ENCODE measurements at regions not wholly inside any gene's neighbourhood (a gene's known extent, or its start where the extent isn't known, plus 50 kb on each side); places are given as distances from the start of the nearest gene placed in this dataset.

DNA sequence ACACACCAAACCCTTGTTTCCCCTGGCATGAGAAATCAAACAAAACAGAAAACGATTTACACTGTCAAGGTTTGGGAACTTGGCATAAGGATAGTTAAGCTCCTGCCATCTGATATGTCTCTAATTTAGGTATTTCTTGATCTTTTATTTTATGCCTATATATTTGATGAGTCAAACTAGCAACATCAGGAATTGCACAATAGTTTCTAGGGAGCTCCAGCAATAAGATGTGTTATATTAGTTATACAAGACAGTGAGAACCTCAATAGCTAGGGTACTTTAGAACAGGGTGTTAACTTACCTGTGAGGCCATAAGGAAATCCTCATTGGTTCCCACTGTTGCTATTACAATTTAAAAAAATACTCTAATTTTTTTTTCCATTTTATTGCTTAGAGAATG lies 474.2 kb downstream of the GBA3 start:
- DNase-seq (ENCODE audit: low read depth), result no peak

DNA sequence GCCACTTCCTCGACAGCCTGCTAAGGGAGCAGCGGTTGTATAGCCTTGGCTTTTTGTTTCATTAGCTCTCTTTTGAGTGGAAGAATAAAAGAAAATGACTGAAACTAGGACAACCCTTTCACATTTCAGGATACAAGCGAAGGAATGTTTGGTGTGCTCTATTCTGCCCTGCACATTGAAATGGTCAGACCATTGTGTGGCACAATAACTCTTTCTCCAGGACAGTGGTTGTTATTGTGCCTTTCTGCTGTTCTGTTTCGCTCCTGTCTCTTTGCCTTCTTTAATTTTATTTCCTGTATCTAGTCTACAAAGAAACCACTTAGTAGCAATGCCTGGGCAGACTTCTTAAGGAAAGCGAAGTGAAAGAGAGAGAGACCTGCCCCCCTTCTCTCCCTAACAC lies 473.7 kb downstream of the GBA3 start:
- no peak for DNase-seq (ENCODE audit: low read depth)

DNA sequence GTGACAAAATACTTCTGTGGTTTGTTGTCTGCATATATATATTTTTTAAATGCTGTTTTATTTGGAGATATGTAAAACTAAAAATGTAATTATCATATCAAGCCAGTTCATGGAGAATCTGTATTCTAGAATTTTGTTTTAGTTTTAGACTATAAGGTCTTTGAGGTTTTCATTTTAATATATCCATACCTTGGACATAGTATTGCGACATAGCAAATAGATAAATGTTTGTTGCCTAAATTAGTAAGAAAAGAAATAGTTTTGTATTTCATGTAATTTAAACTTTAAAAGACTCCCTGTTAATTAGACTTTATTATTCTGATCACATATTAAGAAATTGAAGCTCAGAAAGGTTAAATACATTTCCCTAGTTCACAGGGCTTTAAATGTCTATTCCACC lies 472.9 kb downstream of the GBA3 start:
- DNase-seq (ENCODE audit: low read depth), result no peak

DNA sequence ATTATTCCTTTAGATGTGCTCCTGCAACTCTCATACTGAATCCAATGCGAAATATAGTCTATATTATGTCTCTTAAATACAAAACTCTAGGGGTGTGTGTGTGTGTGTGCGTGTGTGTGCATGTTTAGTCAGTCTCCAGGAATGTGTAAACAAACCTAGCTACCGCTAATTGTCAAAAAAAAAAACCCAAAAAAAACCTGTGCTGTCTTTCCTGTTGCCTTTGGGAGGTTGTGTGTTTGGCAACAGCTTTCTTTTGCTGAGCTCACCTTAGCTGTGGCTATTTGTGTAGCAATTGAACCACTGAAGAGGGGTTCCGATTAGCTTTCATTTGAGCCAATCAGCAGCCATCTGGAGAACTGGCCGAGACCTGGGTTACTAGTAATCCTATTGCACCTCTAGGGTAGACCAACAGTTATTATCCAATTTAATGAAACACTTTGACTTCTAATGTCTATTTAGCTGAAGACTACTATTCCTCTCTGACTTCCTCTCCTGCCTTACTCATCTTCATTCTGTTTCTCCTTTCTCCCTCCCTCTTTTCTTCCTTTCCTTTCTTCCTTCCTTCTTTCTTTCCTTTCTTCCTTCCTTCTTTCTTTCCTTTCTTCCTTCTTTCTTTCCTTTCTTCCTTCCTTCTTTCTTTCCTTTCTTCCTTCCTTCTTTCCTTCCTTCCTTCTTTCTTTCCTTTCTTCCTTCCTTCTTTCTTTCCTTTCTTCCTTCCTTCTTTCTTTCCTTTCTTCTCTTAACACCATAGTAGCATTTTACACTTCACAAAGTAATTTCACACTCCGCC lies 471.1 kb downstream of the GBA3 start:
- DNase-seq (ENCODE audit: low read depth), result peak; percentile 73

DNA sequence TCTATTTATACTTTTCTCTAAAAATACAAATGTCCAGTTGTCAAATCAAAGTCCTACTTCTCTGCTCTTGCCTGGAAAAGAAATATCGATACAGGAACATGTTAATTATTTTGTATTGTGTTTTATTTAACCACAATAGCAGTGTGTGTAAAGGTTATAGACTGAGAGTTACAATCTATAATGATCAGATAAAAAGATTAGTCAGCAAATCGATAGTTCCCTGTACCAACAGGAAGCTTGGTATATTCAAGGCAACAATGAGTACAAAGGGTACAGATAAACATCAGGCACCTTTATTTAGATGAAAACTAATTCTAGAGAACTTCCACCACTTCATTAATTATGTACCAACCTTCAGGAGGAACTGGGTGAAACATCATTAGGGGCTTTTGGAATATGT lies 469.5 kb downstream of the GBA3 start:
- no peak for DNase-seq (ENCODE audit: low read depth)

DNA sequence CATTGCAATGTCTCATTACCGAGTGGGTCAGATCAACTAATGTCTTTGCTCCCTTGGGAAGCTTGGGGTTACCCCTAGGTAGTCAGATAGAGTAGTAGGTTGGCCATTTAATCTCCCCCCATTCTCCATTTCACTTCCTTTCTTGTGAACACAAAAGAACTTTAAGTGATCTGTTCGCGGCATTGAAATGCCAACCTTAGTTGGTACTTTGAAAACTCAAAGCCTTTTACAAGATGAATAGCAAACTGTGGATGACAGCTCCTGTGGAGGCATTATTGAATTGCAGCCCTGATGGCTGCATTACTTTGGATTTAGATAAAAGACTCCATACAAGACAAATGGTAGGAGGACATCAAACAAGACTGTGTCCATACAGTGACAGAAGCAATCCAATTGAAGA lies 469.1 kb downstream of the GBA3 start:
- DNase-seq (ENCODE audit: low read depth), result no peak

DNA sequence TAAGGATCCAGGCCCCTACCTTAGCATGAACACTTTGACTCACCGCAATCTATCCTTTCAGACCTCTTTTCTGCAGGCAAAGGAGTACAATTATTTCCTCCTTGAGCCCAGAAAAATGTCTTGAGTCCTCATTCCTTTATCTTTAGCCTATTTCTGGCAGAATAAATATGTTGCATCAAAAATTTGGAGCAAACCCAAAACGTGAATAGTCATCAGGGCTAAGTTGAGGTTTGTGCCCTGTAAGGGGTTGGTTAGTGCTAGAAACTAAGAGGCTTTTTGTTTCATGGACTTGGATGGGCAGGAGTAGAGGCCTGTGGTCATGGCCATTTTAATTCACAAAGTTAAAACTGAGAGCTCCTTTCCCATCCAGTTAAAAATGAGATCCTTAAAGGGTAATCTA lies 460.3 kb downstream of the GBA3 start:
- no peak for DNase-seq (ENCODE audit: low read depth)

DNA sequence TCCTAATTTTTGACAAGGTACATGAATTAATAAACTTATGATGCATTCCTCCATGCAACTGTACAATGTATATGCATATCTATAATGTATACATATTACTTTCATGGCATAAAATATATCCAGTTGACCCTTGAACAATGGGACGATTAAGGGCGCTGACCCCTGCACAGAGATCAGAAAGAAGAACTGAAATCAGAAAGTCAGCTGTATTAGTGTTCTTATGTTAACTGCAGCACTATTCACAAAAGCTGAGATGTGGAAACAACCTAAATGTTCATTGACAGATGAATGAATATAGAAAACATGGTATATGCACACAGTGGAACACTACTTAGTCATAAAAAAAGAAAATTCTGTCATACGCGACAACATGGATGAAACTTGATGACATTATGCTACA lies 457.1 kb downstream of the GBA3 start:
- no peak for DNase-seq (ENCODE audit: low read depth)

DNA sequence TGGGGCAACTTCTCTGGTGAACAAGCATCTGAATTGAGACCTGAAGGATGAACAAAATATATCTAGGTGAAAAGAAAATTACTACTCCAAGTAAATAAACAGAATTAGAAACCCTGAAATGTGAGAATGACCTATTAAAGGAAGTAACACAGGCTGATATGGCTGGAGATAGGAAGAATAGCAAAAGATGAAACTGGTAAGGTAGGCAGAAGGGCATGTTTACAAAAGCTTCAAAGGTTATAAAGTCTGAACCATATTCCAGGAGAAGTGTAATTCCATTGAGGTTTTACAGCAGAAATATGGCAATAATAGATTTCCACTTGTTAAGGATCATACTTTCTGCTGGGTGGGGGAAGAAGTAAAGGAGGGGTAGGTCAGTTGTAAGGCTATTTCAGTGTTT lies 452.0 kb downstream of the GBA3 start:
- no peak for DNase-seq (ENCODE audit: low read depth)

DNA sequence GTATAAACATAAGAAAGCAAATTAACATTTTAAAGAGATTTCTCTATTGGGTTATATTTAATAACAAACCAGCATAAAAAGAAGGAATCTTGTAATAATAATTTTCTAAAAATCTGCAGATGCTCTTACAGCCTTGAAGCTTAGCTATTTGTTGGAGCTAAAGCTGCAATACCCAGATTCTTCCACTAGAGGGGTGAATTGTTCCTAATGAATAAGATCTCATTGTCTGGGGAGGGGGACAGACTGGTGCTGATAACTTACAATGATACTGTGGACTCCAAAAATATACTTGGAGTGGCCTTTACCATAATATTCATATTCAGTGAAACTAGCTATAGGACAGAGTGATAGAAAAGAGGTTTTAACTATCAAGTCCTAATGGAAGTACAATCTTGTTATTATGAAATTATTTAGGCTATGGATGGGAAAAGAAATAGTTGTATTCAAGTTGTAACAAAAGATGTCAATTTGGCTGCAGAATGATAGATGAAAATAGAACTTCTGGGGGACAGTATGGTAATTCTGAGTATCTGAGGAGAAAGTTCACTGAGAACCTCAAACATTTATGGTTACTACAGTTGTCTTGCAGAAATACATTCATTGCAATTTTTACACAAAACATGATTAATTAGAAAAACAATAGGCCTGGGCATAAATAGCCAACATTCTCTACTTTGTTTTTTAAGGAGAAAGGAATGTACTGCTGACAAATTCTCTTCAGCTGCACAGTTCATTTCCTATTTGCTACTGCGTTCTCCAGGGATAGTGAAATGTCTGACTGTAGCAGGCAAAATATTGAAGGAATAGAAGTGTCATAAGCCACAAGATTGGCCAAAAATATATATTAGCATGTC lies 443.3 kb downstream of the GBA3 start:
- peak; percentile 64 for DNase-seq (ENCODE audit: low read depth)

DNA sequence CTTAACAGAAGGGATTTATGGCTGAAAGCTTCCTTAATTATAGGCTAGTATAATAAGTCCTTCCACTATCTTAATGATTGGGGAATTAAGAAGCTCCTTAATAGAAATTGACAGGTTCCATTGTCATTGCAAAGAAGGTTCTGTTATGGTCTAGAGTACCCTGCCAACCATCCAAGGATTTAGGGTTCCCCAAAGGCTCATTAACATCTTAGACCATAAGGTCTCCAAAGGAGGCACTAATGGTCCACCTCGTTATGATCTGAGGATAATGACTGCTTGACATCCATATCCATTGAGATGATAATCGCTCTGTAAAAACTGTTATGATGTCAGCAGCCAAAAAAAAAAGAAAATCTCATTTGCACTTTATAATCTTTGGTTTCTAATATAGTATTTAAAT lies 441.6 kb downstream of the GBA3 start:
- DNase-seq (ENCODE audit: low read depth), result no peak

DNA sequence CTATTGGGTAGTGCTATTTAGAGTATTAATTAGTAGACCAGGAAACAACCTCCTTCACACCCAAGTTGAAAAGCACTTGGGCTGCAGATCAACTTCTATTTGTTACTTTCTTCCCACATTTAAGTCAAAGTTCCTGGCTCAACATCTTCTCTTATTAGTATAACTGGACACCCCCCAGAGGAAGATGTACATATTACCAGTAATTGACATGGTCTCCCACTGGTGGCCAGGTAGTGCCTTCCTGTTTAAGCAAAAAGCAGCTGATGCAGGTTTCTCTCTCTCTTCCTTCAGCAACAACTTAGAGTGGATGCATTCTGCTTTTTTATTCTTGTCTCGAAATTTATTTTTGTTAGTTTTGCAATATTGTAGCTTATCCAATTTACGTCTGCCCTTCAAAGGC lies 438.1 kb downstream of the GBA3 start:
- DNase-seq (ENCODE audit: low read depth), result no peak

DNA sequence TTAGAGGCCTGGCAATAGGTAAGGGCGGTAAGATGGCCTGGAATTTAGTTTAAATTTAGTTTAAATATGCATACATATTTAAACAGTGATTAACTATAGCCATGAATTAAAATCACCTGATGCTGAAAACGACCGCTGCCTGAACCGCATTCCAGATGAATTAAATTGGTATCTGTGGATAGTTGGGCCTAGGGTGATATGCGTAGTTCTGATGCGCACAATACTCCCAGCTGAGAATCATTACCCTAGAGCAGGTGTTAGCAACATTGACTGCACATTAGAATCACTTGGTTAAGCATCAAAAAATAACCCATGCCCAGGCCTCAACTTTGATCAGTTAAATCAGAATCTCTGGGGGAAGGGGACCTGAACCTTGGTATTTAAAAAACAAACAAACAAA lies 432.4 kb downstream of the GBA3 start:
- no peak for DNase-seq (ENCODE audit: low read depth)

DNA sequence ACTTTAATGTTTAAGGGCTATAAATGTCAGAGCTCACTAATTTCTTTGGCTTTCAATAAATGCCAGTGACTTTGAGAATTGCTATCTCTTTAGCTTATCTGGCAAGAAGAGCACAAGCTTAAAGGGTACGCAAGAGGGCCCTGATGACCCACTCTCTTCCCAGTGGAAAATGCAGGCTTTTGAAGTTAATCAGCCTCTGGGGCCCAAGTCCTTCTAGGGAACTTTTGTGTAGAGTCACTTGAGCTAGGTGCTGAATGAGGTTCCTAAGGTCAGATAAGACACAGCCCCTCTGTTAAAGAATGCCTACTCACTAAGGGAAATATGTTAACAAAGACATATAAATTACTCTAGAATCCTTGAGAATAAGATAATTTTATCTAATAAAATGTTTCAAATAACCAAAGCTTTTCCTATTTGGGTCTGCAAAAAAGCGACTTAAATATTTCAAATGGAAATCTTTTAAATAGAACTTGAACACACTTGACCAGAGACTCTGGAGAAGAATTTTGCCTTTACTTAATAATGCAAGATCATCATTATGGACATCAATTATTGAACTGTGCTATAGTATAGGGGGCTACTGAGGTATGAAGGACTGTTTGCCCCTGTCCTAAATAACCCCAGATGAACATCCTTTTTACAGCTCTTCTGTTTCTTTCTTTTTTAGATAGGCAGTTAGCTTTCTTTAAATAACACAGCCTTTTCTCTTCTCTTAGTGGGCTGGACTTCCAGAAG lies 430.1 kb downstream of the GBA3 start:
- DNase-seq (ENCODE audit: low read depth), result no peak

DNA sequence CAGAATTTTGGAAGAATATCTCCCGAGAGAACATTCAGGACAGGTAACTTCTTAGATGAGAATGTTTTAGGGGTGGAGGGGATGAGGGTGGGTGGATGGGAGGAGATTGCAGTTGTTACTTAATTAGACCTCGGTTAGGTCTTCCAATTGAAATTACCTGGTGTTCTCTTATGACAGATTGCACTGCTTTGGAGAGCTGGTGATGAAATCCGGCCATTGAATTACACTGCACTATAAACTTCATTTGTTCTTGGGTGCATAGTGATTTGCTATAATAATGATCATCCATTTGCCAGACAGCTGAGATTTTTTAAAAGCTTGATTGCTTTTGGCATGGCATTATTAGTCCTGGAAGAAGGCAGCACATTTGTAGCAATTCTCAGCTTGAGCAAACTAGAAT lies 427.6 kb downstream of the GBA3 start:
- DNase-seq (ENCODE audit: low read depth), result no peak

DNA sequence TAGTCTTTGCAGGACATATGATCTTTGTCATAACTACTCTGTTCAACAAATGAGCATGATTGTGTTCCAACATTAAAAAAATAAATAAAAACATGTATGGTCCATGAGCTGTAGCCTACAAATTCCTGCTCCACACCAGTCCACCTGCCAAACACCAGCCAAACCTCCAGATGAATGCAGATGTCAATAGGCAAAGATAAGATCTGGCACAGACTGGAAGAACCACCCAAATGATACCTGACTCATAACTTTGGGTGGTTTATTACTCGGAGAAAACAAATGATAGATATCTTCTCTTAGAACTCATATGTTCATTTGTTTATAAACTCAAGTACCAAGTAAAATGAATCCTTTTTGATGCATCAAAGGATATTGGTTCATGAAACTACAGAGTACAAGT lies 425.1 kb downstream of the GBA3 start:
- no peak for DNase-seq (ENCODE audit: low read depth)

DNA sequence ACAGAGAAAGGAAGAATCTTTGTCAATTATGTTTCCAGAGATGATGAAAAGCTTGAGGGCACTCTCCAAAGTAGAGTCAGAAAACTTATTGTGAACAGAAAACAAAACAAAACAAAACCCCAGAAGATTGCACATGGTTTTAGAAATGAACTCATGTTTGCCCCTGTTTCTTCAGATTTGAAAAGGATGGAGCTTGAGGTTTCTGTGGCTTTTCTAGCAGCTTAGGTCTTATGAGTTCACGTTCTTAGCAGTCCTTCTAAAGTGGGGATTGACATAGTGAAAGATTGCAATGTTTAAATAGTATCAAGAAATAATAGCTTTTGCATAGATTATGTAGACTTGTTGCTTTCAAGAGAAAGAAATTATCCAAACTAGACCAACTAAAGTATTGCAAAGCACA lies 421.8 kb downstream of the GBA3 start:
- no peak for DNase-seq (ENCODE audit: low read depth)

DNA sequence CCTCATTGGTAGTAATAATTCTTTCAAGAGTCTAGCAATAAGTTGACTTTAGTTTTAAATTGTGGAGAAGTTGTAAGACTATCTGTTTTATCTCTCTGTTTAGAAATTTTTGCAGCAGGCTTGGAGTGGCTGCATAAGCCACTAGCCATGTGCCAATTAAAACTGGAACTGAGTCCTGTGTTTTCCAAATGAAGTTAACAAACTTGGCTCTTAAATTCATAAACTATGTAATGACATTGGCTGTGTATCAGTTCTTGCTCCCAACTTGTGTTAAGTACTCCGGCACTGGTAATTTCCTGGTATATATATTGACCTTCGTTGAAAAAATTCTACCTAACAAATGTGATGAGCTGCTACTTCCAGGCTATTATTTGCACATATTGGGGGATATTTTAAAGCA lies 420.4 kb downstream of the GBA3 start:
- DNase-seq (ENCODE audit: low read depth), result no peak

DNA sequence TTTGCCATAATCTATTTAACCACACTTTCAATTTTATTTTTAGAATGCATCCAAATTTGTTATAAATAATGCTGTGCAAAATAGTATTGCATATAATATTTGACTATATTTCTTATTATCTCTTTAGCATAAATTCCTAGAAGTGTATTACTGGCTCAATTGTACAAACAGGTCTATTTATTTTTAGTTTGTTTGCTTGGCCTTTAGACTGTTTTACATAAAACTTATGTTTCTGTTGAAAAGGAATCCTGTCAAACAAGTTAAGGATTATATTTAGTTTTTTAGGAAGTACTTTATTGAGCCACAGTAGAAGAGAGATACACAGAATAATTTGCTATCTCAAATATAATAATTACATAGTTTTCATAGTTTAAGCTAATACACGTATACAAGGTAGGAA lies 413.8 kb downstream of the GBA3 start:
- DNase-seq (ENCODE audit: low read depth), result no peak

DNA sequence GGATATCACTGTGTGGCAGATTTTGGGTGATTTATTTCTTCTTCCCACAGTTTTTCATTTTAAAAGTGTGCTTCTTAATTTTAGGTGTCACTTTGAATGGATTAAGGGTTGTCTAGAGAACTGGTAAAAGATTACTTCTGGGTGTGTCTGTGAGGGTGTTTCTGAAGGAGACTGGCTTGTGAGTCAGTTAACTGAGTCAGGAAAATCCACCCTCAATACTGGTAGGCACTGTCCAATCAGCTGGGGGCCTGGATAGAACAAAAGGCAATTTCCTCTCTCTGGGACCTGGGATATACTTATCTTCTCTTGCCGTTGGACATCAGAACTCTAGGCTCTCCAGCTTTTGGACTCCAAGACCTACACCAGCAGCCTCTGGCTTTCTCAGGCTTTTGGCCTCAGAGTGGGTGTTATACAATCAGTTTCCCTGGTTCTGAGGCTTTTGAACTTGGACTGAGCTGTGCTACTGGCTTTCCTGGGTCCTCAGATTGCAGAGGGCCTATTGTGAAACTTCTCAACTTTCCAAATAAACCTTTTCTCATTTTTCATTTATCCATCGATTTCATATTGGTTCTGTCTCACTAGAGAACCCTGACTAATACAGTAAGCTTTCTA lies 413.1 kb downstream of the GBA3 start:
- peak; percentile 28 for DNase-seq (ENCODE audit: low read depth)

DNA sequence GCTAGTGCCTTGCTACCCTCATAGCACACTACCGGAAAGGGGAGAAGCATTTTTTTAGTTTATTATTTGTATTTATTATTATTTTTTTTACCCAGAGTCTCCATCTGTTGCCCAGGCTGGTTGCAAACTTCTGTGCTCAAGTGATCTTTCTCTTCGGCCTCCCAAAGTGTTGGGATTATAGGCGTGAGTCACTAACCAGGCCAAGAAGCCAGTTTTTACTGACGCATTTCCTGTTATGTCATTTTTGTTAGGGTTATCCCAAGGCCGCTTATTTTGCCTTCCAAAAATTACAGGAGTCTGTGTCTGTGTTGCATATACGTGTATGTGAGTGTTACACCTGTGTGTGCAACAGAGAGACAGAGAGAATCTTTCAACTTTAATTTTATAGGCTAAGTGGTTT lies 404.5 kb downstream of the GBA3 start:
- no peak for DNase-seq (ENCODE audit: low read depth)

DNA sequence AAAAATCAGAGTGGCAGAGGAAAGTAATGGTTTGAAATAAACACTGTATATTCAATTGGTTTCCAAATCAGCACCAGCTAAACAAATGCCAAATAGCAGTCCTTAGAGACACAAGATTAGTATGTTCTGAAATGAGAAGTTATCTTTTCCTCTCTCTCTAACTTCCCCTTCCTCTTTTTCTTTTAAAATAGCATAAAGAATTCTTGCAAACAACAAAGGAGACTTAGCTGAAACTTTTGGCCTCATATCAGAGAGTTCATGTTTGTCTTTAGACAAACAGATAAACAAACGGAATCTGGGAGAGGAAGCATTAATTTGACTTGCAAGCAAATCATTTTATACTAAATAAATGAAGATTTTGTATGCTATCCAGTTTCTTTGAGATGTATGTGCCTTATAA lies 399.0 kb downstream of the GBA3 start:
- DNase-seq (ENCODE audit: low read depth), result no peak

DNA sequence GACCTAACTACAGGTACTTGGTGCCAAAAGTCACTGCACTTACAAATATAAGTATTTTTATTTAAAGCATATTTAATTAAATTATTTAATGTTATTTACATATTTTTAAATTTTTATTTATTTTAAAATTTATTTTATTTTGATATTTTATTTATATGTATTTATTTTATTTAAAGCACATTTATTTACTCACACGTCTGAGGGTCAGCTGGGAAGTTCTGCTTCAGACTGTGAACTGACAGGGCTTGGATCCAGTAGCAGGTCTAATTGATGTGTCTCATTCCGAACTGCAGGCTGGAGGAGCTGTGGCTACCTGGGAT lies 392.5 kb downstream of the GBA3 start:
- no peak for DNase-seq (ENCODE audit: low read depth)
